ENCODE measurements at regions not wholly inside any gene's neighbourhood (a gene's known extent, or its start where the extent isn't known, plus 50 kb on each side); places are given as distances from the start of the nearest gene placed in this dataset.

GRCh38 chr20:57834306-57835073 lies 124.7 kb upstream of the PMEPA1 start:
- Histone ChIP-seq H3K9ac (ENCODE audit: low read length) (no peak overlapping the region), H4K20me1 (ENCODE audit: low read depth, low read length) (no peaks in the 10 kb centered on the region), H3K4me2 (ENCODE audit: low read depth, low read length, poor library complexity, severe bottlenecking) (no peak overlapping the region), H3K27me3 (ENCODE audit: low read length) (no peaks in the 10 kb centered on the region), H3K36me3 (ENCODE audit: low read length) (no peaks in the 10 kb centered on the region), H2AFZ (ENCODE audit: low read depth, low read length, severe bottlenecking) (no peak overlapping the region), H3K9me3 (ENCODE audit: insufficient read depth, low read length) (no peaks in the 10 kb centered on the region), H3K4me3 (ENCODE audit: insufficient read depth, low read length, poor library complexity, severe bottlenecking) (no peak overlapping the region), H3K27ac (ENCODE audit: low read depth, low read length) (no peak overlapping the region), H3F3A (ENCODE audit: insufficient read depth) (no peaks in the 10 kb centered on the region), H3K9me2 (replicated peaks; ENCODE audit: insufficient read depth, low read length) (no peaks in the 10 kb centered on the region), H3K79me2 (ENCODE audit: insufficient read depth, low read length) (no peaks in the 10 kb centered on the region)
- no peak for TF ChIP-seq EZH2phosphoT487 (conservative IDR thresholded peaks at IDR 0.05; ENCODE audit: low read length)
- no peak for TF ChIP-seq CTCF (IDR thresholded peaks at IDR 0.05; ENCODE audit: insufficient read depth, low read length, poor library complexity, severe bottlenecking)

GRCh38 chr20:57831993-57832585 lies 122.3 kb upstream of the PMEPA1 start:
- Histone ChIP-seq H3F3A (ENCODE audit: insufficient read depth) (no peaks in the 10 kb centered on the region), H3K9ac (ENCODE audit: low read length) (no peak overlapping the region), H4K20me1 (ENCODE audit: low read depth, low read length) (no peaks in the 10 kb centered on the region), H3K27ac (ENCODE audit: low read depth, low read length) (no peak overlapping the region), H3K4me3 (ENCODE audit: insufficient read depth, low read length, poor library complexity, severe bottlenecking) (no peak overlapping the region), H3K79me2 (ENCODE audit: insufficient read depth, low read length) (no peaks in the 10 kb centered on the region), H3K36me3 (ENCODE audit: low read length) (no peaks in the 10 kb centered on the region), H3K9me2 (replicated peaks; ENCODE audit: insufficient read depth, low read length) (no peaks in the 10 kb centered on the region), H3K9me3 (ENCODE audit: insufficient read depth, low read length) (no peaks in the 10 kb centered on the region), H3K4me2 (ENCODE audit: low read depth, low read length, poor library complexity, severe bottlenecking) (no peak overlapping the region), H2AFZ (ENCODE audit: low read depth, low read length, severe bottlenecking) (no peak overlapping the region), H3K27me3 (ENCODE audit: low read length) (no peaks in the 10 kb centered on the region; the same call in 1 of the 2 replicates)
- TF ChIP-seq CTCF (IDR thresholded peaks at IDR 0.05; ENCODE audit: insufficient read depth, low read length, poor library complexity, severe bottlenecking) (no peak), EZH2phosphoT487 (conservative IDR thresholded peaks at IDR 0.05; ENCODE audit: low read length) (no peak)

- Histone ChIP-seq H3K27me3 (ENCODE audit: low read length) (no peaks in the 10 kb centered on the region; the same call in 1 of the 2 replicates), H4K20me1 (ENCODE audit: low read depth, low read length) (no peaks in the 10 kb centered on the region)
Measured at GRCh38 chr20:57831326-57831992, 121.6 kb upstream of the PMEPA1 start.

More at GRCh38 chr20:57831326-57831992, 121.6 kb upstream of the PMEPA1 start:
- H3F3A ChIP-seq (ENCODE audit: insufficient read depth): no peaks in the 10 kb centered on the region
- no peak overlapping the region for H3K9ac ChIP-seq (ENCODE audit: low read length)
- TF ChIP-seq EZH2phosphoT487 (conservative IDR thresholded peaks at IDR 0.05; ENCODE audit: low read length) (no peak), CTCF (IDR thresholded peaks at IDR 0.05; ENCODE audit: insufficient read depth, low read length, poor library complexity, severe bottlenecking) (no peak)
- H3K36me3 ChIP-seq (ENCODE audit: low read length): no peaks in the 10 kb centered on the region
- H3K9me2 ChIP-seq (replicated peaks; ENCODE audit: insufficient read depth, low read length): no peaks in the 10 kb centered on the region
- H3K4me3 ChIP-seq (ENCODE audit: insufficient read depth, low read length, poor library complexity, severe bottlenecking): no peak overlapping the region
- H3K4me2 ChIP-seq (ENCODE audit: low read depth, low read length, poor library complexity, severe bottlenecking): no peak overlapping the region
- no peak overlapping the region for H2AFZ ChIP-seq (ENCODE audit: low read depth, low read length, severe bottlenecking)
- no peaks in the 10 kb centered on the region for H3K9me3 ChIP-seq (ENCODE audit: insufficient read depth, low read length)
- H3K27ac ChIP-seq (ENCODE audit: low read depth, low read length): no peak overlapping the region
- H3K79me2 ChIP-seq (ENCODE audit: insufficient read depth, low read length): no peaks in the 10 kb centered on the region
